ENCODE measurements at regions not wholly inside any gene's neighbourhood (a gene's known extent, or its start where the extent isn't known, plus 50 kb on each side); places are given as distances from the start of the nearest gene placed in this dataset.

DNA sequence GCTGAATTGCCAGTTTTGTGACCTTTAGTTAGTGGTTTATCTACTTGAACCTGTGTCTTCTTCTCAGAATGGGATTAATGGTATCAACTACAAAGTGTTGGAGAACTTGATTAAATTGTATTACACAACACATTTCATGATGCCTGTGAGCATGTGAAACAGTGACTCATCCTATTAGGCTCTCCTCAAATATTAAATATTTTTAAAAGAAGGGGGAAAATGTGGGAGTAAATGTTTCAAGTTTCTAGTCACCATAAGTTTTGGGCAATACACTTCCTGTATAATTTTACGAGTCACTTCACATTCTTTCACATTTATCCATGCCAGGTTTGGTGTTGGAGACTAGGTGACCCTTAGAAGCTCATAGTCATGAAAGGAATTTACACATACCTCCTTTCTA is 147.0 kb downstream of the HS3ST1 start:
- no peaks in the 10 kb centered on the region for H3K4me1 ChIP-seq
- H3K4me3 ChIP-seq: no peak overlapping the region
- ATAC-seq (no peak), DNase-seq (ENCODE audit: low read depth in 1 of 2, low spot score in 1 of 2) (no peak), FAIRE-seq (no peak)
- H3K27ac ChIP-seq: no peak overlapping the region
- TF ChIP-seq, protein P1, sequence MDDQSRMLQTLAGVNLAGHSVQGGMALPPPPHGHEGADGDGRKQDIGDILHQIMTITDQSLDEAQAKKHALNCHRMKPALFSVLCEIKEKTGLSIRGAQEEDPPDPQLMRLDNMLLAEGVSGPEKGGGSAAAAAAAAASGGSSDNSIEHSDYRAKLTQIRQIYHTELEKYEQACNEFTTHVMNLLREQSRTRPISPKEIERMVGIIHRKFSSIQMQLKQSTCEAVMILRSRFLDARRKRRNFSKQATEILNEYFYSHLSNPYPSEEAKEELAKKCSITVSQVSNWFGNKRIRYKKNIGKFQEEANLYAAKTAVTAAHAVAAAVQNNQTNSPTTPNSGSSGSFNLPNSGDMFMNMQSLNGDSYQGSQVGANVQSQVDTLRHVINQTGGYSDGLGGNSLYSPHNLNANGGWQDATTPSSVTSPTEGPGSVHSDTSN (IDR thresholded peaks at IDR 0.05): no peak
- TF ChIP-seq RCOR1 (IDR thresholded peaks at IDR 0.05; ENCODE audit: low read depth, low read length): no peak
- TF ChIP-seq HMGXB4 (CRISPR knock-in tag; IDR thresholded peaks at IDR 0.05; ENCODE audit: borderline replicate concordance): no peak
- TF ChIP-seq, protein P2, sequence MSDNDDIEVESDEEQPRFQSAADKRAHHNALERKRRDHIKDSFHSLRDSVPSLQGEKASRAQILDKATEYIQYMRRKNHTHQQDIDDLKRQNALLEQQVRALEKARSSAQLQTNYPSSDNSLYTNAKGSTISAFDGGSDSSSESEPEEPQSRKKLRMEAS (IDR thresholded peaks at IDR 0.05): no peak
- no peak for TF ChIP-seq NFE2L2 (conservative IDR thresholded peaks at IDR 0.05; ENCODE audit: low read length)
- TF ChIP-seq NR3C1 (IDR thresholded peaks at IDR 0.05): no peak
- TF ChIP-seq, protein P3, sequence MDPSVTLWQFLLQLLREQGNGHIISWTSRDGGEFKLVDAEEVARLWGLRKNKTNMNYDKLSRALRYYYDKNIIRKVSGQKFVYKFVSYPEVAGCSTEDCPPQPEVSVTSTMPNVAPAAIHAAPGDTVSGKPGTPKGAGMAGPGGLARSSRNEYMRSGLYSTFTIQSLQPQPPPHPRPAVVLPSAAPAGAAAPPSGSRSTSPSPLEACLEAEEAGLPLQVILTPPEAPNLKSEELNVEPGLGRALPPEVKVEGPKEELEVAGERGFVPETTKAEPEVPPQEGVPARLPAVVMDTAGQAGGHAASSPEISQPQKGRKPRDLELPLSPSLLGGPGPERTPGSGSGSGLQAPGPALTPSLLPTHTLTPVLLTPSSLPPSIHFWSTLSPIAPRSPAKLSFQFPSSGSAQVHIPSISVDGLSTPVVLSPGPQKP (IDR thresholded peaks at IDR 0.05; ENCODE audit: low read depth, low read length): no peak
- TF ChIP-seq, protein P4, sequence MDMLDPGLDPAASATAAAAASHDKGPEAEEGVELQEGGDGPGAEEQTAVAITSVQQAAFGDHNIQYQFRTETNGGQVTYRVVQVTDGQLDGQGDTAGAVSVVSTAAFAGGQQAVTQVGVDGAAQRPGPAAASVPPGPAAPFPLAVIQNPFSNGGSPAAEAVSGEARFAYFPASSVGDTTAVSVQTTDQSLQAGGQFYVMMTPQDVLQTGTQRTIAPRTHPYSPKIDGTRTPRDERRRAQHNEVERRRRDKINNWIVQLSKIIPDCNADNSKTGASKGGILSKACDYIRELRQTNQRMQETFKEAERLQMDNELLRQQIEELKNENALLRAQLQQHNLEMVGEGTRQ (IDR thresholded peaks at IDR 0.05): no peak
- TF ChIP-seq EHMT2 (IDR thresholded peaks at IDR 0.05; ENCODE audit: low read depth): no peak
- no peak for TF ChIP-seq ZSCAN20 (CRISPR knock-in tag; IDR thresholded peaks at IDR 0.05)
- TF ChIP-seq PHF8 (IDR thresholded peaks at IDR 0.05; ENCODE audit: borderline replicate concordance, low read depth): no peak
- TF ChIP-seq CHD4 (IDR thresholded peaks at IDR 0.05; ENCODE audit: borderline replicate concordance): no peak
- no peak for TF ChIP-seq RNF2 (IDR thresholded peaks at IDR 0.05; ENCODE audit: borderline replicate concordance, low read depth)
- TF ChIP-seq E2F6 (IDR thresholded peaks at IDR 0.05; ENCODE audit: borderline replicate concordance, low read depth): no peak
- no peak for TF ChIP-seq POLR2A (IDR thresholded peaks at IDR 0.05; ENCODE audit: low read length)
- no peak for TF ChIP-seq EP300 (IDR thresholded peaks at IDR 0.05)
- TF ChIP-seq ATOH8 (CRISPR knock-in tag; IDR thresholded peaks at IDR 0.05; ENCODE audit: low read depth): no peak
- POLR2A ChIA-PET: no interaction called here
- WGBS (ENCODE audit: missing lambda C conversion rate): 5% methylated on average over 1 of the region's 1 CpG
- CTCF ChIA-PET: no interaction called here
- no peaks in the 10 kb centered on the region for H3K9me3 ChIP-seq
- no peak overlapping the region for H3K4me2 ChIP-seq

- H3K27ac ChIP-seq: no peak overlapping the region
- no peak overlapping the region for H3K4me2 ChIP-seq
- H3K4me1 ChIP-seq: no peaks in the 10 kb centered on the region
- ChIA-PET POLR2A (no interaction called here), CTCF (no interaction called here)
- H3K4me3 ChIP-seq: no peak overlapping the region
- WGBS (ENCODE audit: missing lambda C conversion rate): 15% methylated on average over 4 of the region's 4 CpGs
- ATAC-seq: no peak
- DNase-seq (ENCODE audit: low read depth in 1 of 2, low spot score in 1 of 2): no peak
- no peak for FAIRE-seq
- H3K9me3 ChIP-seq: no peaks in the 10 kb centered on the region
- TF ChIP-seq POLR2AphosphoS2 (conservative IDR thresholded peaks at IDR 0.05; ENCODE audit: low read length): no peak
- TF ChIP-seq FOSB (CRISPR knock-in tag; IDR thresholded peaks at IDR 0.05): no peak
- TF ChIP-seq HEYL (CRISPR knock-in tag; IDR thresholded peaks at IDR 0.05): no peak
- no peak for TF ChIP-seq NR3C1 (IDR thresholded peaks at IDR 0.05)
- TF ChIP-seq RAD21 (conservative IDR thresholded peaks at IDR 0.05 in 1 of 2, IDR thresholded peaks at IDR 0.05 in 1 of 2): no peak
- TF ChIP-seq ESRRA (IDR thresholded peaks at IDR 0.05; ENCODE audit: borderline replicate concordance, low read length): no peak
- TF ChIP-seq EHMT2 (IDR thresholded peaks at IDR 0.05; ENCODE audit: low read depth): no peak
- TF ChIP-seq FOSL2 (IDR thresholded peaks at IDR 0.05): no peak
- TF ChIP-seq FOSL2 (CRISPR knock-in tag; IDR thresholded peaks at IDR 0.05): no peak
- no peak for TF ChIP-seq REST (IDR thresholded peaks at IDR 0.05)
- TF ChIP-seq, protein P1 (IDR thresholded peaks at IDR 0.05): no peak
- TF ChIP-seq ZFP36 (IDR thresholded peaks at IDR 0.05; ENCODE audit: borderline replicate concordance, partially characterized antibody): no peak
- TF ChIP-seq CHD2 (IDR thresholded peaks at IDR 0.05; ENCODE audit: low read length, partially characterized antibody): no peak
These were observed 157.4 kb downstream of the HS3ST1 start for GRCh38 chr4:11271263-11271662.

Data from A549 (cell line).